ENCODE measurements at regions not wholly inside any gene's neighbourhood (a gene's known extent, or its start where the extent isn't known, plus 50 kb on each side); places are given as distances from the start of the nearest gene placed in this dataset.

GRCh38 chr2:220877897-220878296 is 694.2 kb downstream of the EPHA4 start:
- TF ChIP-seq, protein P1, sequence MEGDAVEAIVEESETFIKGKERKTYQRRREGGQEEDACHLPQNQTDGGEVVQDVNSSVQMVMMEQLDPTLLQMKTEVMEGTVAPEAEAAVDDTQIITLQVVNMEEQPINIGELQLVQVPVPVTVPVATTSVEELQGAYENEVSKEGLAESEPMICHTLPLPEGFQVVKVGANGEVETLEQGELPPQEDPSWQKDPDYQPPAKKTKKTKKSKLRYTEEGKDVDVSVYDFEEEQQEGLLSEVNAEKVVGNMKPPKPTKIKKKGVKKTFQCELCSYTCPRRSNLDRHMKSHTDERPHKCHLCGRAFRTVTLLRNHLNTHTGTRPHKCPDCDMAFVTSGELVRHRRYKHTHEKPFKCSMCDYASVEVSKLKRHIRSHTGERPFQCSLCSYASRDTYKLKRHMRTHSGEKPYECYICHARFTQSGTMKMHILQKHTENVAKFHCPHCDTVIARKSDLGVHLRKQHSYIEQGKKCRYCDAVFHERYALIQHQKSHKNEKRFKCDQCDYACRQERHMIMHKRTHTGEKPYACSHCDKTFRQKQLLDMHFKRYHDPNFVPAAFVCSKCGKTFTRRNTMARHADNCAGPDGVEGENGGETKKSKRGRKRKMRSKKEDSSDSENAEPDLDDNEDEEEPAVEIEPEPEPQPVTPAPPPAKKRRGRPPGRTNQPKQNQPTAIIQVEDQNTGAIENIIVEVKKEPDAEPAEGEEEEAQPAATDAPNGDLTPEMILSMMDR (IDR thresholded peaks at IDR 0.05; ENCODE audit: insufficient read depth, missing control alignments) = no peak
- DNase-seq (ENCODE audit: insufficient read length, low spot score) (no peak), FAIRE-seq (no peak)

GRCh38 chr2:220880623-220881596 is 691.2 kb downstream of the EPHA4 start:
- TF ChIP-seq, protein P1 (IDR thresholded peaks at IDR 0.05; ENCODE audit: insufficient read depth, missing control alignments) = no peak
- no peak for DNase-seq (ENCODE audit: insufficient read length, low spot score)
- no peak for FAIRE-seq

GRCh38 chr2:220882507-220882906 is 689.6 kb downstream of the EPHA4 start:
- DNase-seq (ENCODE audit: insufficient read length, low spot score) (no peak), FAIRE-seq (no peak)
- TF ChIP-seq, protein P1 (IDR thresholded peaks at IDR 0.05; ENCODE audit: insufficient read depth, missing control alignments) = no peak

DNA sequence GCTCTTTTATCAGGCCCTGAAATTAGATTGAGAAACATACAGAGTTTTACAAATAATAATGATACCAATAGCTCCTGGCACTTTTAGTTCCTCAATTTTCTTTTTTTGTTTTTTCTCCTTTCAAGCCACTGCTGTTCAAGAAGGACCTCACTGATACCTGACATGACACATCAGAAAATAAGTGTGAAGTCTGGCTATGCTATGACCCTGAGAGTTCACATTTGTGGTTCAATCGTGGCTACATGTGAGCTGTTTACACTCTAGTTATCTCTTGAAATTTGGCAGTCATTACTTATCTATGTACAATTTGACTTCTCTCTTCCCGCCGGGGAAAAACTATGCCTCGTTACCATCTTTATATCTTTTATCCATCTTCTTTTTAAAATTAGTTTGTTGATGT is 686.5 kb downstream of the EPHA4 start:
- TF ChIP-seq, protein P1 (IDR thresholded peaks at IDR 0.05; ENCODE audit: insufficient read depth, missing control alignments) = no peak
- DNase-seq (ENCODE audit: insufficient read length, low spot score) (no peak), FAIRE-seq (no peak)

- TF ChIP-seq, protein P1 (IDR thresholded peaks at IDR 0.05; ENCODE audit: insufficient read depth, missing control alignments) = no peak
- no peak for DNase-seq (ENCODE audit: insufficient read length, low spot score)
- no peak for FAIRE-seq
These were observed 684.7 kb downstream of the EPHA4 start for GRCh38 chr2:220887271-220887870.

DNA sequence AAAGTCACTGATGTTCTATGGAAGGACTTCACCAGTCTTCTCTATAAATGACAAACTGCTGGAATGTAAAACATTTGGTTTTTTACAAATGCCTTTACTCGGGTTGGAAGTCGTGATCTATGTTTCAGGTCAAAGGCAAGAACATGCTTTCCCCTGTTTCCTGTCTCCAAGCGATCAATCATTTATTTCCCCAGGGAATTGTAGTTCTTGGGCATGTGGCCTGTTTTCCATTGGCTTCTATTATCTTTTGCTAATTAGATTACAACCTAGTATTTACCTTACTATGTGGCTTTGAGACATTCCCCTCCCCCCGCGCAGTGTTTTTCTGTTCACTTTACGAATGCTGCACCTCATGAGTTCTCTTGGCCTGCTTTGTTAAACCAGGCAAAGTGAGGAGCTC is 684.2 kb downstream of the EPHA4 start:
- TF ChIP-seq, protein P1 (IDR thresholded peaks at IDR 0.05; ENCODE audit: insufficient read depth, missing control alignments) = no peak
- no peak for FAIRE-seq
- DNase-seq (ENCODE audit: insufficient read length, low spot score) = no peak

GRCh38 chr2:220890931-220891330 is 681.2 kb downstream of the EPHA4 start:
- no peak for FAIRE-seq
- DNase-seq (ENCODE audit: insufficient read length, low spot score) = no peak
- TF ChIP-seq, protein P1 (IDR thresholded peaks at IDR 0.05; ENCODE audit: insufficient read depth, missing control alignments) = no peak
